Small intestine (tissue), 7 donors: ENCODE measurements at regions not wholly inside any gene's neighbourhood (a gene's known extent, or its start where the extent isn't known, plus 50 kb on each side); places are given as distances from the start of the nearest gene placed in this dataset.

ENCODE experiments used
- DNase-seq, 2 donors: peaks; one replicate each; pipeline versions ENCODE4 v3.0.0 to v3.0.0-alpha.2; 2013
- FAIRE-seq: peaks from 2 replicates; lab custom pipeline; 2012; peaks lifted over from hg19 to GRCh38; lab: Jason Lieb, UNC
- H3K27ac ChIP-seq, 3 donors: one replicate each; pipeline ENCODE4 v1.5.1; 2013; ENCODE audit warnings: low read length in 2 of 3, mild to moderate bottlenecking in 2 of 3, control low read depth in 1 of 3, inconsistent platforms in 1 of 3, low read depth in 1 of 3, moderate library complexity in 1 of 3
- H3K27me3 ChIP-seq, 3 donors: one replicate each; pipeline ENCODE4 v1.6.1; 2013; ENCODE audit warnings: low read length in 3 of 3, inconsistent platforms in 1 of 3; ENCODE audit not compliant: control insufficient read depth in 3 of 3, insufficient read depth in 3 of 3
- H3K36me3 ChIP-seq, 3 donors: one replicate each; pipeline ENCODE4 v1.6.1; 2013; ENCODE audit warnings: low read length in 3 of 3, inconsistent platforms in 1 of 3, low read depth in 1 of 3, mild to moderate bottlenecking in 1 of 3, moderate library complexity in 1 of 3; ENCODE audit not compliant: control insufficient read depth in 3 of 3, insufficient read depth in 2 of 3
- H3K4me1 ChIP-seq, 3 donors: one replicate each; pipeline ENCODE4 v1.6.1; 2013; ENCODE audit warnings: low read length in 2 of 3, inconsistent platforms in 1 of 3, low read depth in 1 of 3, mild to moderate bottlenecking in 1 of 3, moderate library complexity in 1 of 3; ENCODE audit not compliant: control insufficient read depth in 3 of 3, insufficient read depth in 2 of 3
- H3K4me3 ChIP-seq, 3 donors: one replicate each; pipeline ENCODE4 v1.5.1; 2013; ENCODE audit warnings: low read length in 3 of 3, control low read depth in 1 of 3, inconsistent platforms in 1 of 3, low read depth in 1 of 3, mild to moderate bottlenecking in 1 of 3, moderate library complexity in 1 of 3
- H3K9me3 ChIP-seq, 2 donors: one replicate each; pipeline ENCODE4 v1.6.1; 2013; ENCODE audit warnings: low read depth in 1 of 2, low read length in 1 of 2; ENCODE audit not compliant: control insufficient read depth in 2 of 2, insufficient read depth in 1 of 2
- WGBS, 3 donors: extraction: QIAGEN DNeasy Blood & Tissue Kit; methylation state at CpG; one replicate each; pipeline ENCODE4 v1.1.7; 2013; 5-methylcytosine and 5-hydroxymethylcytosine counted together
- donor health status: healthy with polysubstance abuse.
- donor health status: control.
- donor health status: control.
- donor health status: Bipolar disorder and iron deficiency.
- donor health status: healthy.

DNA sequence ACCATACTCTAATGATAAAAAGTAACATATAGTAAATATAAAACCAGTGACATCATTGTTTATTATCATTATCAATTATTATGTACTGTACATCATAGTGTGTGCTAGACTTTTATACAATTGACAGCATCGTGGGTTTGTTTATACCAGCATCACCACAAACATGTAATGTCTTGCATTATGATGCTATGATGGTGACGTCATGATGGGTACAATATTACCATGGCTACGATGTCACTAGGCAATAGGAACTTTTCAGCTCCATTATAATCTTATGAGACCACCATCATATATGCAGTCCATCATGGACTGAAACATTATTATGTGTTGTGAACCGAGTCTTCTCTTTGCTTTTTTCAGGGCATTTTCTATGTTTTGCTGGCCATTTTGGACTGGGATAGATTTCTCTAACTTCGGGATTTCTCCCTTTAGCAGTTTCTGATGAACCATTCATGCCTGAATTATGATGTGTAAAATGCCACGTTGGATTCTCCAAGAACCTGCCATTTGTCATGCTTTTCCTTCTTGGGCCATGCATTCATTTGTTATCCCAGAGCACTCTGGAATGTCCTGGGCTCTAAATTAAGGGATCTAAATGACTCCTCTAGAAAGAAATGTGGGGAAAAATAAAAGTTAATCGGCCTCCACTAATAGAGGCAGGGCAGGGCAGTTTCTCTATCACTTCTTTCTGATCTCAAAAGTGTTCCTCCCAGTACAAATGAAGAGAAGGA lies 325.6 kb upstream of the TNP1 start:
- Histone ChIP-seq H3K4me3 (no peak overlapping the region), H3K4me1 (no peaks in the 10 kb centered on the region), H3K9me3 (no peaks in the 10 kb centered on the region), H3K36me3 (no peaks in the 10 kb centered on the region), H3K27me3 (no peaks in the 10 kb centered on the region), H3K27ac (no peak overlapping the region)
- DNase-seq (no peak), FAIRE-seq (no peak)
- WGBS, 3 donors, result 79 to 85% (median 82%) methylated on average over 7 of the region's 7 CpGs

DNA sequence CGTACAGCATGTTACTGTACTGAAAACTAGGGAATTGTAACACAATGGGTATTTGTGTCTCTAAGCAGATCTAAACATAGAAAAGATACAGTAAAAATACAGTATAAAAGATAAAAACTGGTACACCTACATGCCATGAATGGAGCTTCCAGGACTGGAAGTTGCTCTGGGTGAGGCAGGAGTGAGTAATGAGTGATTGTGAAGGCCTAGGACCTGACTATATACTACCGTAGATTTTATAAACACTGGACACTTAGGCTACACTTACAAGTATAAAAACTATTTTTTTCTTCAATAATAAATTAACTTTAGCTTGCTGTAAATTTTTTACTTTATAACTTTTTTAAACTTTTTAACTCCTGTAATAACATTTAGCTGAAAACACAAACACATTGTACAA lies 324.4 kb upstream of the TNP1 start:
- 88 to 90% (median 89%) methylated on average over 2 of the region's 2 CpGs for WGBS, 3 donors
- no peak for FAIRE-seq

DNA sequence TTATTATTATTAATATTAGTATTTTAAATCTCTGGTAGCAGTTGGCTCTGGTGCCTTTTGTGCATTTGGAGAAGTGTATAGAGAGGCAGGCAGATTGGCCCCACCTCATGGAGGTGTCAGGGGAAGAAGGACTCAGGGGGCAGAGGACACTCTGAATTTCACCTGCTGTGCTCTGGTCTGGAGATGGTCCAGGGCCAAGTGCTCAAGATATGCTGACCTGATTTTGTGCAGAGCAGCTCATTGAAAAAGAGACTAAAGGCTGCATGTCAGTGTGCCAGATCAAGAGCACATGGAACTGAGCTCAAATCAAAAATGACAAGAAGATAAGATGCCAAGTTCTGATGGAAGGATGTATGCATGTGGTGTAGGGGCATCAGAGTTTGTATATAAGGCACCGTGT lies 323.6 kb upstream of the TNP1 start:
- Histone ChIP-seq H3K27me3 (no peaks in the 10 kb centered on the region), H3K27ac (no peak overlapping the region), H3K4me3 (no peak overlapping the region), H3K36me3 (no peaks in the 10 kb centered on the region), H3K4me1 (no peaks in the 10 kb centered on the region), H3K9me3 (no peaks in the 10 kb centered on the region)
- 88 to 91% (median 89%) methylated on average over 1 of the region's 1 CpG for WGBS, 3 donors
- FAIRE-seq, result no peak
- DNase-seq, result no peak

More for the DNA sequence above, 324.4 kb upstream of the TNP1 start:
- no peaks in the 10 kb centered on the region for H3K27me3 ChIP-seq
- no peaks in the 10 kb centered on the region for H3K36me3 ChIP-seq
- H3K4me1 ChIP-seq, result no peaks in the 10 kb centered on the region
- H3K4me3 ChIP-seq, result no peak overlapping the region
- no peaks in the 10 kb centered on the region for H3K9me3 ChIP-seq
- DNase-seq, result no peak
- H3K27ac ChIP-seq, result no peak overlapping the region

DNA sequence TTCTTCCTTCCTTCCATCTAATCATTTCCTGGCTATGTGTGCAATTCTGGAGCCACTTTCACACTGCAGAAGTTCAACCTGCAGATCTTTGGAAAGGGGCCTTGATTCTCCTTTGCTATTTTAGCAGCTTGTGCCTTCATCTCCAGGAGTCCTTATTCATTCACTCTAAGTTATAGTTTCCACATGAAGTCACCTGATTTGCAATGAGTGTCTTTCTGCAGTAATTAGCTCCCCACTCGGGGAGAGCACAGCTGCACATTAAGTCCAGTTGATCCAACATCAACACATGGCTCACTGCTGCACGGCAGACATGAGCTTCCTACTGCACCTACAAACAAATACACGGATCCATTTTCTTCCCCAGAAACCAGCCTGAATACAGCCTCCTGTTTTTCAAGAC lies 323.1 kb upstream of the TNP1 start:
- 52 to 68% (median 67%) methylated on average over 3 of the region's 3 CpGs for WGBS, 3 donors
- Histone ChIP-seq H3K27me3 (no peaks in the 10 kb centered on the region), H3K27ac (no peak overlapping the region), H3K9me3 (no peaks in the 10 kb centered on the region), H3K4me3 (no peak overlapping the region), H3K36me3 (no peaks in the 10 kb centered on the region), H3K4me1 (no peaks in the 10 kb centered on the region)
- FAIRE-seq (no peak), DNase-seq (no peak)

DNA sequence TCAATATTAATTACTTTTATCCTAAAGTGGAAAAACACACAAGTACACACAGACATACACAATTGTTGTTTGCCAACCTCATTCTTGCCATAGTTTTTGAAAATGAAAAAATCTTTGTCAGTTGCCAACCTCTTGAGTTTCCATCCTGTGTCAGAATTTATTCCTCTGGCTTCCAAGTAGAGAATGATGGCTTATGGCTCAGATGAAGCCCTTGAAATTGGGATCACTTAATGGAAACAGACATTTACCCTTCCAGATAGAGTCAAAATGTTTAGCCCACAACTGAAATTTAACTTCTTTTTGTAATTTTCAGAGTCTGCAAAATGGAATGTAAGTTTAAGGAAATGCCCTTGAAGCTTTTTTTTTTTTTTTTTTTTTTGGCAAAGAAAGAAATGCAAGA lies 321.6 kb upstream of the TNP1 start:
- H3K27ac ChIP-seq, result no peak overlapping the region
- H3K27me3 ChIP-seq, result no peaks in the 10 kb centered on the region
- no peaks in the 10 kb centered on the region for H3K36me3 ChIP-seq
- H3K9me3 ChIP-seq, result no peaks in the 10 kb centered on the region
- H3K4me1 ChIP-seq, result no peaks in the 10 kb centered on the region
- no peak overlapping the region for H3K4me3 ChIP-seq
- DNase-seq (no peak), FAIRE-seq (no peak)

DNA sequence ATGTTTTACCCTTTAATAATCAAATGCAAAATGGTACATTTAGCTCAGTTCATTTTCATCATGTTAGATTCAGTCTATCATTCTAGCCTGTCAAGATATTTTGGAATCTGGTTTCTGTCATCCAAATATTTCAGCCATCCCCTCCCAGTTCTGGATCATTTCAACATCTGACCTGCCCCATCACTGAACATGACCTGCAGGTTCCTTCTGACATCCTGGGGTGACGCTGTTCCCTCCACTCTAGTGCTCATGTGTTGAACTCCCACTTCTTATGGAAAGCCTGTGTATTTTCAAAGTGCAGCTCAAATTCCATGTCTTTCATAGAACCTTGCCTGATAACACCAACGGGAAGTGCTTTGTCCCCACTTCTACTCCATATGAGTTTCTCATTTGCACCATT lies 320.0 kb upstream of the TNP1 start:
- 65 to 80% (median 74%) methylated on average over 2 of the region's 2 CpGs for WGBS, 3 donors
- Histone ChIP-seq H3K27ac (no peak overlapping the region), H3K9me3 (no peaks in the 10 kb centered on the region), H3K4me3 (no peak overlapping the region), H3K4me1 (no peaks in the 10 kb centered on the region), H3K27me3 (no peaks in the 10 kb centered on the region), H3K36me3 (no peaks in the 10 kb centered on the region)
- FAIRE-seq (no peak), DNase-seq (no peak)

DNA sequence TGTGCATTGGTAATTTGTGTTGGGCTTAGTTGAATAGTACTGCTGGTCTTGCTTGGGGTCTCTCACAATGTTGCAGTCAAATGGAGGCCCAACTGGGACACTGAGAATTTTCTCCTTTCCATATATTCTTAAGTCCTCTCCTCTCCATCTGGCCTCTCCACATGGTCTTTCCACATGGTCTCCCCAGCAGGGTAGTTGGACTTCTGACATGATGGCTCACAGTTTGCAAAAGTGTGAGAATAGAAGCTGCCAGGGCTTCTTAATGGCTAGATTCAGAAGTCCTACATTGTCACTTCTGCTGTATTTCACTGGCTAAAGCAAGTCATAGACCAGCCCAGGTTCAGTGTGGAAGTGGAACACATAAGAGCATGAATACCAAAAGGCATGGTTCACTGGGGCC lies 318.5 kb upstream of the TNP1 start:
- H3K27me3 ChIP-seq, result no peaks in the 10 kb centered on the region
- no peak for FAIRE-seq
- no peak overlapping the region for H3K4me3 ChIP-seq

DNA sequence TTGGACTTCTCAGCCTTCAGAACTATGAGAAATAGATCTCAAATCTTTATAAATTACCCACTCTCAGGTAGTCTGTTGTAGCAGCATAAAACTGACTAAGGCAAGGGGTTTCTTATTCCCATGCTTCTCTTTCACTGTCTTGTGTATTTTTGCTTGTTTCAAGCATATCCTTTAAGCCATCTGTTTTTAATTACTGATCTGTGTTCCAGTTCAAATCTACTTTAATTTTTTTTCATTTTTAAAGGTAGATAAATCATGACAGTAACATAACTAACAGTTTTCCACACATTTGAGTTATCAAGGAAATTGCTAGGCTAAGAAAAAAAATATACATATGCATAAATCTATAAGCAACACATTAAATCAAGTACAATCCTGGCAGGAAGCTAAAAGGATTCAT lies 317.9 kb upstream of the TNP1 start:
- H3K36me3 ChIP-seq, result no peaks in the 10 kb centered on the region
- no peak for DNase-seq
- H3K27me3 ChIP-seq, result no peaks in the 10 kb centered on the region
- H3K27ac ChIP-seq, result no peak overlapping the region
- H3K4me3 ChIP-seq, result no peak overlapping the region
- H3K4me1 ChIP-seq, result no peaks in the 10 kb centered on the region
- no peaks in the 10 kb centered on the region for H3K9me3 ChIP-seq
- no peak for FAIRE-seq

More for the DNA sequence above, 318.5 kb upstream of the TNP1 start:
- no peak for DNase-seq
- no peak overlapping the region for H3K27ac ChIP-seq
- no peaks in the 10 kb centered on the region for H3K4me1 ChIP-seq
- H3K36me3 ChIP-seq, result no peaks in the 10 kb centered on the region
- H3K9me3 ChIP-seq, result no peaks in the 10 kb centered on the region

DNA sequence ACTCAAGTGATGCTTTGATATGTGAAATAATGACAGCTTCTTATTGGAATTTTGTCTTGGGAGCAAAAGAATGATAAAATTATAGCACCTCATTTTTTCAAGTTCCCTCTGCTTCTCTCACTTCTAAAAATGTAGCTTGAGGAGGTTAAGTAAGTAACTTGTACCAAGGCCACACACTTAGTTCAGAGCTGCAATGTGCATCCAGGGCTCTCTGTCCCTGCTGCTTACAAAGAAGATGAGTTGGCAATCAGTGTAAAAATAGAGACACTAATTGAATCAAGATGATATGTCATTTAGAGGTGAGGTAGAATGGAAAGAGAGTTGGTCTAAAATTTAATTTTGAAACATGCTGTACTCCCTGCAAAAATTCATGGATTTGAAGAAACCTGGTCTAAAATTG lies 312.0 kb upstream of the TNP1 start:
- DNase-seq (no peak), FAIRE-seq (no peak)
- Histone ChIP-seq H3K9me3 (no peaks in the 10 kb centered on the region), H3K27ac (no peak overlapping the region), H3K4me1 (no peaks in the 10 kb centered on the region), H3K4me3 (no peak overlapping the region), H3K27me3 (no peaks in the 10 kb centered on the region), H3K36me3 (no peaks in the 10 kb centered on the region)
